Fibroblast of peridontal ligament (primary cell): ENCODE measurements at regions not wholly inside any gene's neighbourhood (a gene's known extent, or its start where the extent isn't known, plus 50 kb on each side); places are given as distances from the start of the nearest gene placed in this dataset.
"Not testable (repeated sequence)": the region's sequence is repeated elsewhere in the genome, so short reads cannot be mapped to it uniquely, and the experiment has no call there.

Source experiments
- DNase-seq: peaks from one replicate; pipeline ENCODE4 v3.0.0-alpha.2; 2010; ENCODE audit errors: extremely low read depth

- DNase-seq: not testable (repeated sequence)
These were observed 74.5 kb upstream of the GORAB start for GRCh38 chr1:170457325-170458050.

GRCh38 chr1:170460001-170460400 lies 72.0 kb upstream of the GORAB start:
- no peak for DNase-seq

GRCh38 chr1:170460414-170461155 lies 71.4 kb upstream of the GORAB start:
- no peak for DNase-seq

- peak; percentile 48 for DNase-seq
These were observed 70.6 kb upstream of the GORAB start for GRCh38 chr1:170461291-170461747.

GRCh38 chr1:170461762-170462384 lies 70.1 kb upstream of the GORAB start:
- DNase-seq: peak; percentile 86

- no peak for DNase-seq
These were observed 61.8 kb upstream of the GORAB start for GRCh38 chr1:170470121-170470520.

- DNase-seq: peak; percentile 94
These were observed 60.4 kb upstream of the GORAB start for GRCh38 chr1:170471398-170472053.

- peak; percentile 36 for DNase-seq
These were observed 51.0 kb upstream of the GORAB start for GRCh38 chr1:170481000-170481399.
